ENCODE measurements at regions not wholly inside any gene's neighbourhood (a gene's known extent, or its start where the extent isn't known, plus 50 kb on each side); places are given as distances from the start of the nearest gene placed in this dataset.

- TF ChIP-seq CTCF (optimal IDR thresholded peaks at IDR 0.05 in 1 of 3, IDR thresholded peaks at IDR 0.05 in 1 of 3, conservative IDR thresholded peaks at IDR 0.05 in 1 of 3; ENCODE audit: extremely low read depth in 1 of 3, insufficient read depth in 2 of 3, low read length in 3 of 3): no peak
- no peak for TF ChIP-seq EZH2 (IDR thresholded peaks at IDR 0.05; ENCODE audit: low read length)
Measured at GRCh38 chrX:38891641-38892413, 90.6 kb downstream of the MID1IP1 start.

All from keratinocyte (primary cell).